H1 (cell line): ENCODE measurements at regions not wholly inside any gene's neighbourhood (a gene's known extent, or its start where the extent isn't known, plus 50 kb on each side); places are given as distances from the start of the nearest gene placed in this dataset.

Experiments
- CTCF ChIA-PET: fragments of 300-600 bp; sonication (Branson Sonifier 250); formaldehyde crosslinking; loops from one replicate; lab custom pipeline; 2021; ENCODE audit not compliant: partially characterized antibody; lab: Charles Lee
- POLR2A ChIA-PET: fragments of 300-600 bp; sonication (Branson Sonifier 250); formaldehyde crosslinking; loops from one replicate; lab custom pipeline; 2021; ENCODE audit warnings: inconsistent platforms; ENCODE audit not compliant: partially characterized antibody; lab: Charles Lee
- DNase-seq, 2 experiments: peaks; one replicate each; pipeline versions ENCODE4 v3.0.0 to v3.0.0-alpha.2; 2010 to 2022; ENCODE audit warnings: low spot score in 2 of 2, low read depth in 1 of 2, mixed read lengths in 1 of 2
- FAIRE-seq: peaks from 2 replicates; lab custom pipeline; 2011; peaks lifted over from hg19 to GRCh38; lab: Jason Lieb, UNC
- H2AFZ ChIP-seq: 2 replicates; pipeline ENCODE4 v1.8.1; 2012; ENCODE audit warnings: low read length, inconsistent platforms
- H2AK5ac ChIP-seq: 2 replicates; pipeline ENCODE4 v1.6.1; 2013; ENCODE audit warnings: low read depth, low read length
- H2BK120ac ChIP-seq: replicated peaks from 2 replicates; pipeline ENCODE3; 2013; ENCODE audit warnings: low read depth, low read length, inconsistent platforms
- H2BK12ac ChIP-seq: 2 replicates; pipeline ENCODE4 v1.6.1; 2013; ENCODE audit warnings: low read depth, low read length
- H2BK15ac ChIP-seq: 2 replicates; pipeline ENCODE4 v1.6.1; 2013; ENCODE audit warnings: low read length
- H2BK20ac ChIP-seq: 2 replicates; pipeline ENCODE4 v1.6.1; 2013; ENCODE audit warnings: low read length
- H2BK5ac ChIP-seq: 2 replicates; pipeline ENCODE4 v1.6.1; 2013; ENCODE audit warnings: low read depth, low read length
- H3K14ac ChIP-seq: 2 replicates; pipeline ENCODE4 v1.6.1; 2013; ENCODE audit warnings: inconsistent platforms; ENCODE audit not compliant: insufficient read length
- H3K18ac ChIP-seq: 2 replicates; pipeline ENCODE4 v1.6.1; 2013; ENCODE audit warnings: low read length; ENCODE audit errors: extremely low read depth
- H3K23ac ChIP-seq: 2 replicates; pipeline ENCODE4 v1.6.1; 2013; ENCODE audit warnings: inconsistent platforms; ENCODE audit not compliant: insufficient read length
- H3K23me2 ChIP-seq: 2 replicates; pipeline ENCODE4 v1.6.1; 2013; ENCODE audit warnings: low read depth, low read length
- H3K27ac ChIP-seq: 2 replicates; pipeline ENCODE4 v1.6.1; 2011; ENCODE audit warnings: low read depth, low read length, inconsistent platforms
- H3K27me3 ChIP-seq, 4 experiments: replicated peaks in 1 of 4; 1 replicate in 1 of 4; 2 replicates in 3 of 4; pipeline versions ENCODE4 v1.6.1 to v1.8.1; 2011 to 2013; ENCODE audit warnings: low read length in 3 of 4, mild to moderate bottlenecking in 3 of 4, inconsistent platforms in 2 of 4, mixed read lengths in 2 of 4, moderate library complexity in 1 of 4; ENCODE audit not compliant: control insufficient read depth in 3 of 4, insufficient read depth in 3 of 4; ENCODE audit errors: extremely low read depth in 1 of 4
- H3K36me3 ChIP-seq, 4 experiments: 2 replicates each; pipeline versions ENCODE4 v1.6.1 to v1.8.1; 2011 to 2013; ENCODE audit warnings: mild to moderate bottlenecking in 4 of 4, low read length in 3 of 4, moderate library complexity in 2 of 4, control low read depth in 1 of 4, inconsistent platforms in 1 of 4; ENCODE audit not compliant: insufficient read depth in 4 of 4, control insufficient read depth in 2 of 4
- H3K4ac ChIP-seq: replicated peaks from 2 replicates; pipeline ENCODE3; 2013; ENCODE audit warnings: low read length, low read depth, mixed read lengths, inconsistent platforms; ENCODE audit not compliant: insufficient read length
- H3K4me1 ChIP-seq, 4 experiments: replicated peaks in 1 of 4; 1 replicate in 1 of 4; 2 replicates in 3 of 4; pipeline versions ENCODE4 v1.6.1 to v1.8.1; 2011 to 2013; ENCODE audit warnings: low read length in 3 of 4, inconsistent platforms in 2 of 4, mixed read lengths in 1 of 4; ENCODE audit not compliant: insufficient read depth in 4 of 4, control insufficient read depth in 3 of 4
- H3K4me2 ChIP-seq, 2 experiments: 2 replicates each; pipeline versions ENCODE4 v1.6.1 to v1.8.1; 2011 to 2013; ENCODE audit warnings: low read depth in 2 of 2, low read length in 2 of 2, control low read depth in 1 of 2, inconsistent platforms in 1 of 2, mild to moderate bottlenecking in 1 of 2; ENCODE audit not compliant: insufficient read depth in 1 of 2
- H3K4me3 ChIP-seq, 4 experiments: fragments of 200-600, 300-600 bp in 1 of 4; sonication (generic), shearing (Covaris generic), sonication (Bioruptor Twin) in 1 of 4; 2 replicates each; pipeline versions ENCODE4 v1.5.1 to v1.8.1; 2011 to 2016; ENCODE audit warnings: low read length in 4 of 4, low read depth in 3 of 4, control low read depth in 2 of 4, inconsistent platforms in 2 of 4, mild to moderate bottlenecking in 2 of 4, mixed read lengths in 1 of 4, moderate library complexity in 1 of 4; ENCODE audit not compliant: insufficient read depth in 2 of 4; ENCODE audit errors: extremely low read depth in 1 of 4
- H3K56ac ChIP-seq: replicated peaks from 2 replicates; pipeline ENCODE3; 2013; ENCODE audit warnings: low read depth, mild to moderate bottlenecking, mixed read lengths, low read length, inconsistent platforms; ENCODE audit not compliant: insufficient read length
- H3K79me1 ChIP-seq: 2 replicates; pipeline ENCODE4 v1.6.1; 2013; ENCODE audit warnings: low read depth, low read length, control low read depth
- H3K79me2 ChIP-seq, 2 experiments: 2 replicates each; pipeline versions ENCODE4 v1.6.1 to v1.8.1; 2012 to 2013; ENCODE audit warnings: low read length in 2 of 2, mild to moderate bottlenecking in 2 of 2, inconsistent platforms in 1 of 2; ENCODE audit not compliant: insufficient read depth in 2 of 2, control insufficient read depth in 1 of 2
- H3K9ac ChIP-seq, 4 experiments: replicated peaks in 1 of 4; 1 replicate in 1 of 4; 2 replicates in 3 of 4; pipeline versions ENCODE4 v1.6.1 to v1.8.1; 2011 to 2013; ENCODE audit warnings: low read depth in 3 of 4, low read length in 3 of 4, control low read depth in 2 of 4, mild to moderate bottlenecking in 2 of 4, moderate library complexity in 2 of 4, inconsistent platforms in 1 of 4; ENCODE audit errors: extremely low read depth in 1 of 4
- H3K9me3 ChIP-seq, 2 experiments: 2 replicates each; pipeline versions ENCODE4 v1.6.1 to v1.8.1; 2012 to 2013; ENCODE audit warnings: mild to moderate bottlenecking in 2 of 2, moderate library complexity in 2 of 2, control low read depth in 1 of 2, inconsistent platforms in 1 of 2, low read depth in 1 of 2, low read length in 1 of 2, mixed read lengths in 1 of 2; ENCODE audit not compliant: insufficient read depth in 2 of 2
- H4K20me1 ChIP-seq, 2 experiments: replicated peaks in 1 of 2; 2 replicates each; pipeline versions ENCODE3 to v1.8.1; 2011 to 2013; ENCODE audit warnings: inconsistent platforms in 2 of 2, low read length in 2 of 2, mild to moderate bottlenecking in 1 of 2; ENCODE audit not compliant: insufficient read depth in 2 of 2, control insufficient read depth in 1 of 2
- H4K5ac ChIP-seq: 2 replicates; pipeline ENCODE4 v1.6.1; 2013; ENCODE audit warnings: low read length, low read depth, mixed read lengths, inconsistent platforms; ENCODE audit not compliant: insufficient read length
- H4K8ac ChIP-seq: 2 replicates; pipeline ENCODE4 v1.8.0; 2013; ENCODE audit warnings: mild to moderate bottlenecking, moderate library complexity, low read length, inconsistent platforms; ENCODE audit not compliant: insufficient read depth; ENCODE audit errors: extremely low read depth
- H4K91ac ChIP-seq: replicated peaks from 2 replicates; pipeline ENCODE3; 2013; ENCODE audit warnings: low read length, mixed read lengths, inconsistent platforms; ENCODE audit not compliant: insufficient read length
- CTBP2 ChIP-seq: IDR thresholded peaks from 2 replicates; pipeline ENCODE4 v1.7.0; 2011; ENCODE audit warnings: borderline replicate concordance, mild to moderate bottlenecking, moderate library complexity, mixed read lengths, low read length; ENCODE audit not compliant: insufficient read depth, insufficient read length
- FOSL1 ChIP-seq: IDR thresholded peaks from 2 replicates; pipeline ENCODE4 v1.6.1; 2011; ENCODE audit warnings: mild to moderate bottlenecking, low read depth, low read length, moderate library complexity; ENCODE audit not compliant: insufficient read depth
- HDAC2 ChIP-seq, 2 experiments: fragments of 300-600 bp in 1 of 2; sonication (generic) in 1 of 2; IDR thresholded peaks; 2 replicates each; pipeline ENCODE4 v1.6.1; 2011 to 2012; ENCODE audit warnings: low read depth in 2 of 2, low read length in 2 of 2, mild to moderate bottlenecking in 2 of 2, moderate library complexity in 2 of 2, borderline replicate concordance in 1 of 2, inconsistent platforms in 1 of 2
- KDM5A ChIP-seq: fragments of 200-600 bp; IDR thresholded peaks from 2 replicates; pipeline ENCODE4 v1.7.1; 2012; ENCODE audit warnings: mild to moderate bottlenecking, low read length, inconsistent platforms, mixed read lengths
- SP1 ChIP-seq: IDR thresholded peaks from 2 replicates; pipeline ENCODE4 v1.6.1; 2011; ENCODE audit warnings: low read depth, low read length
- WGBS, 2 experiments: shearing (Covaris generic) in 1 of 2; methylation state at CpG; one replicate each; pipeline versions ENCODE4 v1.1.6 to v1.1.7; 2013 to 2015; ENCODE audit warnings: low lambda C conversion rate in 2 of 2, mixed read lengths in 2 of 2, inconsistent platforms in 1 of 2, low coverage in 1 of 2, missing lambda C conversion rate in 1 of 2; ENCODE audit not compliant: insufficient replicate concordance in 2 of 2, insufficient coverage in 1 of 2, insufficient read length in 1 of 2; ENCODE audit errors: extremely low coverage in 1 of 2, missing lambda C conversion rate in 1 of 2; 5-methylcytosine and 5-hydroxymethylcytosine counted together

DNA sequence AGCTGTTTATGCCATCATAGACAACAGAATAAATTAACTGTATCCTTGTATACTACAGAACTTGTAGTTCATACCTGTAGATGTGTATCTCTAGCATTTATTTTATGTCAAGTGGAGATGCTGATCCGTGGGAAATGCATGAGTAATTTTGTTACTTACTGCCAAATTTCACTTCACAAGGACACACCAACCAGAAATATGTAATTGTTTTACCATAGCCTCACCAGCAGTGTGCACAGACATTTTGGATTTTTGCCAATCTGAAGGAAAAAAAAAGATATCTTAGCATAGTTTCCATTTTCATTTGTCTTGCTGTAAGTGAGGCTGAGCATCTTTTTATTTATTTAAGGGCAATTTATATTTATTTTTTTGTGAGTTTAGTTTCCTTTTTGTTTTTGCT, 265.1 kb upstream of the OSR1 start:
- no peak overlapping the region for H3K23ac ChIP-seq
- no peak overlapping the region for H2BK5ac ChIP-seq
- no peak overlapping the region for H4K8ac ChIP-seq
- POLR2A ChIA-PET: no interaction called here
- no peaks in the 10 kb centered on the region for H3K27me3 ChIP-seq
- DNase-seq (no peak), FAIRE-seq (no peak)
- no peak overlapping the region for H3K18ac ChIP-seq
- no peak overlapping the region for H3K56ac ChIP-seq
- H3K4ac ChIP-seq: no peak overlapping the region
- H3K79me1 ChIP-seq: no peaks in the 10 kb centered on the region
- H2BK20ac ChIP-seq: no peak overlapping the region
- H4K20me1 ChIP-seq: no peaks in the 10 kb centered on the region
- H3K4me2 ChIP-seq: no peak overlapping the region
- no peak overlapping the region for H4K5ac ChIP-seq
- no peak overlapping the region for H3K27ac ChIP-seq
- no peak overlapping the region for H2BK12ac ChIP-seq
- no peaks in the 10 kb centered on the region for H3K36me3 ChIP-seq
- TF ChIP-seq SP1 (no peak), CTBP2 (no peak), FOSL1 (no peak), HDAC2 (IDR thresholded peaks at IDR 0.05; ENCODE audit: borderline replicate concordance in 1 of 2, low read depth in 2 of 2, low read length in 2 of 2) (no peak), KDM5A (no peak)
- no peak overlapping the region for H3K9ac ChIP-seq
- H3K4me3 ChIP-seq: no peak overlapping the region
- H3K79me2 ChIP-seq: no peaks in the 10 kb centered on the region
- H2BK120ac ChIP-seq: no peak overlapping the region
- WGBS, 2 experiments: 91% methylated on average over 1 of the region's 1 CpG; no CpG with 5 or more reads in 1 of the 2 experiments
- CTCF ChIA-PET: no interaction called here
- no peaks in the 10 kb centered on the region for H3K4me1 ChIP-seq
- H3K9me3 ChIP-seq: no peaks in the 10 kb centered on the region
- no peaks in the 10 kb centered on the region for H3K23me2 ChIP-seq
- H2BK15ac ChIP-seq: no peak overlapping the region
- H4K91ac ChIP-seq: no peak overlapping the region
- H3K14ac ChIP-seq: no peak overlapping the region
- no peak overlapping the region for H2AK5ac ChIP-seq
- H2AFZ ChIP-seq: no peak overlapping the region
